ENCODE measurements at regions not wholly inside any gene's neighbourhood (a gene's known extent, or its start where the extent isn't known, plus 50 kb on each side); places are given as distances from the start of the nearest gene placed in this dataset.

- Histone ChIP-seq H4K5ac (ENCODE audit: low read depth, low read length) (peak overlapping the region; percentile 53; the same call in 1 of the 2 replicates), H3K27me3 (ENCODE audit: control insufficient read depth, insufficient read depth, low read length) (no peaks in the 10 kb centered on the region), H2AK9ac (replicated peaks; ENCODE audit: low read depth, low read length, poor library complexity) (no peak overlapping the region), H4K20me1 (ENCODE audit: insufficient read depth, low read length) (no peaks in the 10 kb centered on the region), H2BK15ac (ENCODE audit: low read depth, low read length) (no peak overlapping the region), H3K4me1 (ENCODE audit: control insufficient read depth, insufficient read depth, low read length) (peaks cover 2% of the 10 kb centered on the region), H2BK5ac (ENCODE audit: low read depth, low read length, poor library complexity, severe bottlenecking) (peak overlapping the region; percentile 12), H3K18ac (ENCODE audit: low read depth, low read length) (peak overlapping the region; percentile 24), H3K79me1 (ENCODE audit: low read depth in 1 of 2, low read length in 2 of 2) (no peaks in the 10 kb centered on the region), H4K91ac (ENCODE audit: insufficient read depth, low read depth, low read length) (peak overlapping the region; percentile 13), H2AK5ac (ENCODE audit: low read depth, low read length) (no peak overlapping the region), H3K14ac (replicated peaks; ENCODE audit: low read depth, low read length) (no peak overlapping the region), H3K36me3 (ENCODE audit: control insufficient read depth, insufficient read depth, low read length) (no peaks in the 10 kb centered on the region), H4K8ac (ENCODE audit: low read depth in 2 of 2, low read length in 2 of 2) (no peak overlapping the region), H3K27ac (ENCODE audit: insufficient read depth, low read length) (peak overlapping the region; percentile 53; the same call in 1 of the 2 replicates), H3K9ac (ENCODE audit: low read depth, low read length) (no peak overlapping the region; the same call in 1 of the 2 replicates), H3K9me1 (ENCODE audit: insufficient read depth, low read length) (no peaks in the 10 kb centered on the region), H2AFZ (replicated peaks; ENCODE audit: low read length, poor library complexity) (no peak overlapping the region), H2BK120ac (ENCODE audit: low read depth, low read length) (peak overlapping the region; percentile 4; the same call in 1 of the 2 replicates), H3K9me3 (ENCODE audit: control insufficient read depth, insufficient read depth, low read length) (no peaks in the 10 kb centered on the region), H3K4ac (ENCODE audit: low read depth, low read length) (no peak overlapping the region), H3K4me2 (ENCODE audit: low read depth, low read length) (no peak overlapping the region), H2BK20ac (ENCODE audit: low read depth, low read length) (peak overlapping the region; percentile 61; the same call in 1 of the 2 replicates), H3K56ac (ENCODE audit: extremely low read depth, insufficient read depth, low read length) (no peak overlapping the region), H3K23ac (ENCODE audit: low read depth, low read length) (no peak overlapping the region), H3K4me3 (ENCODE audit: insufficient read depth, low read depth, low read length) (no peak overlapping the region)
- DNase-seq: no peak
- intact Hi-C loops (cut with micrococcal nuclease): loop anchor here (10.0 kb wide), 1 partner anchor 532 kb away; no protein-coding TSS in a partner anchor
- peak; percentile 4; the same call in 1 of the 2 replicates for ATAC-seq (ENCODE audit: low read depth)
- ChIA-PET POLR2A (ENCODE audit: unreplicated experiment) (no interaction called here), CTCF (interaction anchor here (0.9 kb wide), 1 partner anchor 22 kb away, joined by 4 read pairs; no protein-coding TSS in a partner anchor)
- in situ Hi-C loops (cut with MboI; ENCODE audit: low sequenced_read_pairs): no loop called here
- dilution Hi-C loops (cut with HindIII; ENCODE audit: low sequenced_read_pairs, unreplicated experiment): no loop called here
- BruUV-seq (replicated peaks): no TSS peak
- no peak for TF ChIP-seq MXI1 (IDR thresholded peaks at IDR 0.05; ENCODE audit: borderline replicate concordance, low read depth, low read length)
- TF ChIP-seq SMC3 (IDR thresholded peaks at IDR 0.05; ENCODE audit: low read depth, low read length): no peak
- TF ChIP-seq NFE2L2 (IDR thresholded peaks at IDR 0.05; ENCODE audit: low read depth, low read length): no peak
- TF ChIP-seq MAZ (IDR thresholded peaks at IDR 0.05; ENCODE audit: borderline replicate concordance, low read depth, low read length): no peak
- TF ChIP-seq CHD1 (IDR thresholded peaks at IDR 0.05; ENCODE audit: low read depth, low read length): no peak
- TF ChIP-seq RFX5 (IDR thresholded peaks at IDR 0.05; ENCODE audit: low read depth, low read length): no peak
These were observed 244.7 kb upstream of the GK2 start for GRCh38 chr4:79652738-79653137.

Data from IMR-90 (cell line).